DOHH2 (cell line): ENCODE measurements at regions not wholly inside any gene's neighbourhood (a gene's known extent, or its start where the extent isn't known, plus 50 kb on each side); places are given as distances from the start of the nearest gene placed in this dataset.

Experiments used
- H3F3A ChIP-seq: fragments of 200-600 bp; sonication (generic), shearing (Covaris generic); 2 replicates; pipeline ENCODE4 v1.6.0; 2016; ENCODE audit warnings: antibody characterized with exemption, mild to moderate bottlenecking; ENCODE audit not compliant: control insufficient read depth, insufficient read depth
- H3K27ac ChIP-seq: fragments of 200-600 bp; sonication (generic); 2 replicates; pipeline ENCODE4 v1.5.1; 2014; ENCODE audit warnings: low read depth, mild to moderate bottlenecking, low read length, moderate library complexity
- H3K27me3 ChIP-seq: fragments of 200-600 bp; sonication (generic); 2 replicates; pipeline ENCODE4 v1.6.1; 2014; ENCODE audit warnings: mild to moderate bottlenecking, low read length, mixed read lengths; ENCODE audit not compliant: control insufficient read depth
- H3K36me3 ChIP-seq: fragments of 200-600 bp; sonication (generic); 2 replicates; pipeline ENCODE4 v1.6.1; 2014; ENCODE audit warnings: mild to moderate bottlenecking, low read length, moderate library complexity, mixed read lengths; ENCODE audit not compliant: control insufficient read depth
- H3K4me1 ChIP-seq: fragments of 200-600 bp; sonication (generic); 2 replicates; pipeline ENCODE4 v1.6.1; 2014; ENCODE audit warnings: mild to moderate bottlenecking, low read length, mixed read lengths; ENCODE audit not compliant: control insufficient read depth
- H3K4me2 ChIP-seq: fragments of 200-600 bp; sonication (generic); 2 replicates; pipeline ENCODE4 v1.6.0; 2014; ENCODE audit warnings: mild to moderate bottlenecking, low read length, moderate library complexity
- H3K4me3 ChIP-seq: fragments of 200-600 bp; sonication (generic); 2 replicates; pipeline ENCODE4 v1.5.1; 2014; ENCODE audit warnings: mild to moderate bottlenecking, low read length, mixed read lengths
- H3K79me2 ChIP-seq: fragments of 200-600 bp; sonication (generic); 2 replicates; pipeline ENCODE4 v1.6.1; 2014; ENCODE audit warnings: mild to moderate bottlenecking, low read length, mixed read lengths; ENCODE audit not compliant: control insufficient read depth
- H3K9me2 ChIP-seq: fragments of 200-600 bp; sonication (generic); replicated peaks from 2 replicates; pipeline ENCODE4 v1.6.1; 2014; ENCODE audit warnings: mild to moderate bottlenecking, low read length, mixed read lengths; ENCODE audit not compliant: control insufficient read depth
- H3K9me3 ChIP-seq: fragments of 200-600 bp; sonication (generic); 2 replicates; pipeline ENCODE4 v1.6.1; 2014; ENCODE audit warnings: antibody characterized with exemption, low read length, mixed read lengths; ENCODE audit not compliant: control insufficient read depth, insufficient read depth
- H4K20me1 ChIP-seq: fragments of 200-600 bp; sonication (generic); 2 replicates; pipeline ENCODE4 v1.6.0; 2014; ENCODE audit warnings: low read depth, mild to moderate bottlenecking, antibody characterized with exemption, low read length, moderate library complexity; ENCODE audit not compliant: control insufficient read depth, insufficient read depth
- EZH2phosphoT487 ChIP-seq: fragments of 200-600 bp; sonication (generic); IDR thresholded peaks from 2 replicates; pipeline ENCODE4 v1.6.1; 2017; ENCODE audit warnings: borderline replicate concordance, mild to moderate bottlenecking, antibody characterized with exemption, low read length, moderate library complexity, mixed read lengths
- TF ChIP-seq, protein P1 (sequence below): fragments of 200-600 bp; sonication (generic); IDR thresholded peaks from one replicate; pipeline ENCODE4 v1.5.1; 2014; ENCODE audit warnings: antibody characterized with exemption, mild to moderate bottlenecking, low read depth, low read length; ENCODE audit not compliant: poor library complexity, severe bottlenecking

DNA sequence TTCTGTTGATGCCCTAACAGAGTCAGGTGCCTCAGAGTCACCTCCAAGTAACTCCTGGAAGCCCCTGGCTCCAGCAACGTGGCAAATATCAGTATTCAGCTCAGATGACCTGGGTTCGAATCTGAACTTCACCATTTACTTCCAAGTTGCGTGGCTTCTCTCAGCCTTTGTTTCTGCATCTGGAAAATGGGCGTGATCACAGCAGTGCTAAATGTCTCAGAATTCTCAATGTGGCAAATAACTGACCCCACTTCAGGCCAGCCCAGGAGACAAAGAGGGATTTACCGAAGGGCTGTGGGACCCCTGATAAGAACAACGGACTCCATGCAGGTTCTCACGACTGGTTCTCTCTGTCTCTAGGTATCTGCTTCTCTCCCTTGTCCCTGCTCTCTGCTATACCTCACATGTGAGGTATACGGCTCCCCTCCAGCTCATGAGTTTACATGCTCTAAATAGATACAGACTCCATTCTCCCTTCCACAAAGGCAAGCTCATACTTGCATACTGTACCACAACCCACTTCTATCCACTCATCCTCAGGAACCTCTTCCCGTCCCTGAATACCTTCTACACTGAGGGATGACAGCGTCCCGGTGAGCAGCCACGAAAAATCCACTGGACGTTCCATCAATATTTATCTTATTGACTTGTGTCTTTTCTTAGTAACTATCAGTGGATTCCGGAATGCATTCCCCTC lies 84.1 kb downstream of the SNX5 start:
- TF ChIP-seq EZH2phosphoT487: no peak
- TF ChIP-seq, protein P1, sequence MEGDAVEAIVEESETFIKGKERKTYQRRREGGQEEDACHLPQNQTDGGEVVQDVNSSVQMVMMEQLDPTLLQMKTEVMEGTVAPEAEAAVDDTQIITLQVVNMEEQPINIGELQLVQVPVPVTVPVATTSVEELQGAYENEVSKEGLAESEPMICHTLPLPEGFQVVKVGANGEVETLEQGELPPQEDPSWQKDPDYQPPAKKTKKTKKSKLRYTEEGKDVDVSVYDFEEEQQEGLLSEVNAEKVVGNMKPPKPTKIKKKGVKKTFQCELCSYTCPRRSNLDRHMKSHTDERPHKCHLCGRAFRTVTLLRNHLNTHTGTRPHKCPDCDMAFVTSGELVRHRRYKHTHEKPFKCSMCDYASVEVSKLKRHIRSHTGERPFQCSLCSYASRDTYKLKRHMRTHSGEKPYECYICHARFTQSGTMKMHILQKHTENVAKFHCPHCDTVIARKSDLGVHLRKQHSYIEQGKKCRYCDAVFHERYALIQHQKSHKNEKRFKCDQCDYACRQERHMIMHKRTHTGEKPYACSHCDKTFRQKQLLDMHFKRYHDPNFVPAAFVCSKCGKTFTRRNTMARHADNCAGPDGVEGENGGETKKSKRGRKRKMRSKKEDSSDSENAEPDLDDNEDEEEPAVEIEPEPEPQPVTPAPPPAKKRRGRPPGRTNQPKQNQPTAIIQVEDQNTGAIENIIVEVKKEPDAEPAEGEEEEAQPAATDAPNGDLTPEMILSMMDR: peak; percentile 34
- Histone ChIP-seq H4K20me1 (no peaks in the 10 kb centered on the region), H3K4me3 (no peak overlapping the region), H3K4me2 (no peak overlapping the region), H3K4me1 (peaks cover 40% of the 10 kb centered on the region), H3K9me3 (no peaks in the 10 kb centered on the region), H3K36me3 (no peaks in the 10 kb centered on the region), H3K79me2 (no peaks in the 10 kb centered on the region), H3K27ac (no peak overlapping the region), H3K27me3 (no peaks in the 10 kb centered on the region), H3K9me2 (no peaks in the 10 kb centered on the region), H3F3A (no peaks in the 10 kb centered on the region)

DNA sequence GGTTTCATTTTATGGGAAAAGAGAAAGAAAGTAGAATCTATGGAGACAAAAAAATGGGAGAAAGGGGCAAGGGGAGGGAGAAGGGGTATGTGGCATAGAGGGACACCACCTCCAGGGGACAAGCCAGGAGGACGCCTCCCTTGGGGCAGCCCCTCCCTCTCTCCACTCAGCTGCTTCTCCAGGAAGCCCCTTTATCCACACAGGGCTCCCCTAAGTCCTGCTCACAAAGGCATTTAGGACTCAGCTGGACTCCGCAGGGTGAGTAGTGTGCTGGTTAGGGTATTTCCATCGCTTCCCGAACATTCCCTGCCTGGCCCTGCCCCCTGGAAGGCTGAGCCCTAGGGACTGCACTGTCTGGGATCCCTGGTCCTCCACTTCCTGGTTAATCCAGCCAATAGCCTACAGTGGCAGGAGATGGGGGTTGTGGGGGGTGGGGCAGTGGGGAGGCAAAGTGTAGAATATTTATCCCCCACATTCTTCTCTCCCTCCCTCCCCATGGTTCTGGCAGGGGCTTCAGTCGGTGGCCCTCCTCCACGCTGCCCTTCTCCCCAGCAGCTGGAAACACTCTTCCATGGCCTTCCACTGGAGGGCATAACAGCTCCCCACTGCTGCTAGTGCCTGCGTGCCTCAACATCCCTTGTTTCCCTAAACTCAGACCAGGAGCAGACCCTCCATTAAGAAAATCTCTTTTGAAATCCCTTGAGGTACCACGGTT lies 84.8 kb downstream of the SNX5 start:
- TF ChIP-seq EZH2phosphoT487: no peak
- TF ChIP-seq, protein P1: peak; percentile 62
- no peaks in the 10 kb centered on the region for H3K36me3 ChIP-seq
- H3K79me2 ChIP-seq: no peaks in the 10 kb centered on the region
- no peaks in the 10 kb centered on the region for H4K20me1 ChIP-seq
- peaks cover 47% of the 10 kb centered on the region for H3K4me1 ChIP-seq
- 0 out of 2 replicates have a peak overlapping the region, but pooled peaks have one; percentile 16 for H3K4me3 ChIP-seq
- H3K9me3 ChIP-seq: no peaks in the 10 kb centered on the region
- H3K27ac ChIP-seq: no peak overlapping the region
- peaks cover 4% of the 10 kb centered on the region; the same call in 1 of the 2 replicates for H3F3A ChIP-seq
- H3K9me2 ChIP-seq: no peaks in the 10 kb centered on the region
- no peaks in the 10 kb centered on the region for H3K27me3 ChIP-seq
- H3K4me2 ChIP-seq: peak overlapping the region; percentile 39

DNA sequence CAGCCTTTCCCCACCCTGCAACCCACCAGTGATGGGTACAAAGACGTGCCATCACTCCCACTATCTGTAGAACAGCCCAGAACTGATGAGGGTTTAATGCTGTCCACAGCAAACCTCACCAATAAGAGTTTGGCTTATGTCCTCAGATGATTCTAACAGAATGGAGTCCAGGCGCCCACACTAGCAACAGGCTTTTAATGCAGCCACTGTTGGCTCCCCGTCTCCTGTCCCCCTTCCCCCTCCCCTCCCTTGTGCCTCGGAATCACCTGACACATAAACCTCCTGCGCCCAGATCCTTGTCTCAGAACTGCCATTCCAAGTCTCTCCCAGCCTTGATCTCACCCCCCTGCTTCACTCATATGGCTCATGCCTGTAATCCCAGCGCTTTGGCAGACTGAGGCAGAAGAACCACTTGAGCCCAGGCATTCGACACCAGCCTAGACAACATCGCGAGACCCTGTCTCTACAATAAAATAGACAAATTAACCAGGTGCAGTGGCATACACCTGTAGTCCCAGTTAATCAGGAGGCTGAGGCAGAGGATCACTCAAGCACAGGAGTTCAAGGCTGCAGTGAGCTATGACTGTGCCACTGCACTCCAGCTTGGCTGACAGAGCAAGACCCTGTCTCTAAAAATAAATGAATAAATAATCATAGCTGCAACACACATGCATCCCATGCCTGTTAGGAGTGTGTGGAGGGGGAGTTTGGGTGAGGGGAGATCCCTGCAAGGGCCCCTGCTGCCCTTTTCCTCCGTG lies 85.6 kb downstream of the SNX5 start:
- TF ChIP-seq EZH2phosphoT487: no peak
- H3K9me3 ChIP-seq: no peaks in the 10 kb centered on the region
- H3K36me3 ChIP-seq: no peaks in the 10 kb centered on the region
- H3F3A ChIP-seq: peaks cover 4% of the 10 kb centered on the region; the same call in 1 of the 2 replicates
- H3K9me2 ChIP-seq: no peaks in the 10 kb centered on the region
- H4K20me1 ChIP-seq: no peaks in the 10 kb centered on the region
- peaks cover 54% of the 10 kb centered on the region for H3K4me1 ChIP-seq
- no peak overlapping the region for H3K27ac ChIP-seq
- H3K4me2 ChIP-seq: peak overlapping the region; percentile 39
- H3K4me3 ChIP-seq: 0 out of 2 replicates have a peak overlapping the region, but pooled peaks have one; percentile 16
- H3K27me3 ChIP-seq: no peaks in the 10 kb centered on the region
- no peaks in the 10 kb centered on the region for H3K79me2 ChIP-seq
